RPMI8226 (cell line): ENCODE measurements at regions not wholly inside any gene's neighbourhood (a gene's known extent, or its start where the extent isn't known, plus 50 kb on each side); places are given as distances from the start of the nearest gene placed in this dataset.

Source experiments
- DNase-seq: peaks from one replicate; pipeline ENCODE4 v3.0.0-alpha.2; 2015

- DNase-seq = no peak
Observed at GRCh38 chr13:80123945-80124344, 217.0 kb downstream of the SPRY2 start.

GRCh38 chr13:80121038-80121437 lies 219.9 kb downstream of the SPRY2 start:
- DNase-seq = no peak

- DNase-seq = no peak
Observed at GRCh38 chr13:80118506-80118905, 222.4 kb downstream of the SPRY2 start.

- DNase-seq = no peak
Observed at GRCh38 chr13:80118099-80118498, 222.8 kb downstream of the SPRY2 start.

- no peak for DNase-seq
Observed at GRCh38 chr13:80117515-80117914, 223.4 kb downstream of the SPRY2 start.

- DNase-seq = no peak
Observed at GRCh38 chr13:80116107-80116506, 224.8 kb downstream of the SPRY2 start.

- DNase-seq = no peak
Observed at GRCh38 chr13:80115616-80116015, 225.3 kb downstream of the SPRY2 start.

GRCh38 chr13:80113714-80114454 lies 227.0 kb downstream of the SPRY2 start:
- DNase-seq = no peak

GRCh38 chr13:80109303-80109702 lies 231.6 kb downstream of the SPRY2 start:
- no peak for DNase-seq

GRCh38 chr13:80105350-80105749 lies 235.6 kb downstream of the SPRY2 start:
- DNase-seq = no peak

- DNase-seq = no peak
Observed at GRCh38 chr13:80101040-80101439, 239.9 kb downstream of the SPRY2 start.

- no peak for DNase-seq
Observed at GRCh38 chr13:80100636-80101035, 240.3 kb downstream of the SPRY2 start.

GRCh38 chr13:80097561-80097960 lies 243.4 kb downstream of the SPRY2 start:
- DNase-seq = no peak

GRCh38 chr13:80096383-80096782 lies 244.5 kb downstream of the SPRY2 start:
- DNase-seq = no peak

GRCh38 chr13:80094526-80094925 lies 246.4 kb downstream of the SPRY2 start:
- DNase-seq = no peak

GRCh38 chr13:80093888-80094287 lies 247.0 kb downstream of the SPRY2 start:
- DNase-seq = no peak

- DNase-seq = no peak
Observed at GRCh38 chr13:80086304-80086721, 254.6 kb downstream of the SPRY2 start.

GRCh38 chr13:80083853-80084676 lies 256.9 kb downstream of the SPRY2 start:
- no peak for DNase-seq

GRCh38 chr13:80083081-80083852 lies 257.7 kb downstream of the SPRY2 start:
- DNase-seq = no peak

GRCh38 chr13:80082396-80083080 lies 258.4 kb downstream of the SPRY2 start:
- no peak for DNase-seq

- DNase-seq = no peak
Observed at GRCh38 chr13:80074811-80075210, 266.1 kb downstream of the SPRY2 start.

GRCh38 chr13:80074143-80074752 lies 266.7 kb downstream of the SPRY2 start:
- no peak for DNase-seq
